Epithelial cell of proximal tubule (primary cell): ENCODE measurements at regions not wholly inside any gene's neighbourhood (a gene's known extent, or its start where the extent isn't known, plus 50 kb on each side); places are given as distances from the start of the nearest gene placed in this dataset.

Source experiments
- DNase-seq: peaks from one replicate; pipeline ENCODE4 v3.0.0-alpha.2; 2011; ENCODE audit warnings: low read depth
- H3K4me3 ChIP-seq: 2 replicates; pipeline ENCODE4 v1.5.1; 2011; ENCODE audit warnings: low read depth, mild to moderate bottlenecking, low read length
- CTCF ChIP-seq: conservative IDR thresholded peaks from 2 replicates; pipeline ENCODE4 v1.5.1; 2012; ENCODE audit warnings: low read depth, mild to moderate bottlenecking, low read length

- H3K4me3 ChIP-seq: no peak overlapping the region
- TF ChIP-seq CTCF: peak; percentile 9
- peak; percentile 85 for DNase-seq
Measured at GRCh38 chr4:107299646-107300045, 263.5 kb upstream of the DKK2 start.

- DNase-seq: no peak
Measured at GRCh38 chr4:107292979-107293378, 256.9 kb upstream of the DKK2 start.

GRCh38 chr4:107283587-107284559, 247.8 kb upstream of the DKK2 start:
- peak; percentile 67 for DNase-seq
- peak overlapping the region; percentile 17 for H3K4me3 ChIP-seq
- TF ChIP-seq CTCF: no peak

More at GRCh38 chr4:107292979-107293378, 256.9 kb upstream of the DKK2 start:
- no peak for TF ChIP-seq CTCF
- H3K4me3 ChIP-seq: no peak overlapping the region

GRCh38 chr4:107279733-107280132, 243.6 kb upstream of the DKK2 start:
- H3K4me3 ChIP-seq: no peak overlapping the region
- DNase-seq: no peak
- TF ChIP-seq CTCF: no peak

GRCh38 chr4:107278791-107279483, 242.8 kb upstream of the DKK2 start:
- no peak for TF ChIP-seq CTCF
- H3K4me3 ChIP-seq: no peak overlapping the region
- DNase-seq: no peak

- DNase-seq: no peak
- no peak for TF ChIP-seq CTCF
- H3K4me3 ChIP-seq: no peak overlapping the region
Measured at GRCh38 chr4:107276052-107276451, 239.9 kb upstream of the DKK2 start.
